GM21526 (cell line): ENCODE measurements at regions not wholly inside any gene's neighbourhood (a gene's known extent, or its start where the extent isn't known, plus 50 kb on each side); places are given as distances from the start of the nearest gene placed in this dataset.
"Not testable (repeated sequence)": the region's sequence is repeated elsewhere in the genome, so short reads cannot be mapped to it uniquely, and the experiment has no call there.

ENCODE experiments used
- ATAC-seq: cut with Tn5 transposase; IDR thresholded peaks from one replicate; pipeline ENCODE4 v1.9.1; 2021; ENCODE audit warnings: moderate library complexity; ENCODE audit not compliant: unreplicated experiment, low FRiP score

DNA sequence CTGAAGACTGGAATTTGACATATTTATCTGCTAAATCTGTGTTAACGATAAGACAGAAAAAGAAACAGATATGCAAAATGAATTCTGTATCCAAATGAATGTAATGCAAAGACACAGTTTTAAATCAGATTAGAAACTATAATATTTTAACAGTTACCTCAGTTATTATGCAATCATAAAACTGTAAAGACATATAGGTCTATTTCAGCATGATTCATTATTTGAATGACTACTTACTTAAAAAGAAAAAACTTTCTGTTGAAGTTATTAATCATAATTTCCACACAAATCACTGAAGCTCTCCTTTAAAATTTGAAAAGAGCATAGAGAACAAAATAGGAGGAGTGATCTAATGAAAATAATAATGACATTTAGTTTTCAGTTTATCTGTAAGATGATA lies 742.6 kb downstream of the FSCB start:
- no peak for ATAC-seq

DNA sequence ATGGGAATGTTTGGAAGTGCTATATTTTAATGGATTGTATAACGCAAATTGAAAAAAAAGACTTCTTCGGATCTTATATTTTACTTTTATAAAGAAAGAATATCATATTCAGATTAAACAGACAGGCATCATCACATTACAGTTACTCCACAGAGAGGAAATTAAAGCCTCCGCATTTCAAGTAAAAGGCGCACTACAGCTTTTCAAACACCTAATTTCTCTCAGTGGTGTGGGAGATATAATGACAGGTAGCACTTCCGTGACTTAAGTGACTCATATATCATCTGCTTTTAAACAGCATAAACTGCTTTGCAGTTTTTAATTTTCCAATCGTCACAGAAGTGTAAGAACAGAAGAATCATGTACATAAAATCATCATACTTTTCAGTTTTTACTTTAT lies 751.4 kb downstream of the FSCB start:
- no peak for ATAC-seq

DNA sequence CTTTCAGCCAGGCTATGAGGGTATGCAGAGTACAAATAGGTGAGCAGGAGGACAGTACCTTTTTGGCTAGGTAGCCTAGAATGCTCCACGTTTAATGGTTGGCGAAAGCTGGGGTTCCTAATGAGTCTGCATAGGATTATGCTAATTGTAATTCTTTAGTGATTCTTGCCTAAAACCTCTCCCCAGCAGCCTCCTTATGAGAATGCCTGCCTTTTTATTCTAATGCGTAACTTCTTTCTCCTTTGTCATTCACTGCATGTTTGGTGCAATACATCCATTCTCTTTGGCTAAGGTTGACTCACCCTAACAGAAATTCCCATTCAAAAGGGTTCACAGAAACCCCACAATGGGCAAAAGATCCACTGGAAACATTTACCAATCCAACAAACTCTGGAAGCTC lies 752.2 kb downstream of the FSCB start:
- no peak for ATAC-seq

DNA sequence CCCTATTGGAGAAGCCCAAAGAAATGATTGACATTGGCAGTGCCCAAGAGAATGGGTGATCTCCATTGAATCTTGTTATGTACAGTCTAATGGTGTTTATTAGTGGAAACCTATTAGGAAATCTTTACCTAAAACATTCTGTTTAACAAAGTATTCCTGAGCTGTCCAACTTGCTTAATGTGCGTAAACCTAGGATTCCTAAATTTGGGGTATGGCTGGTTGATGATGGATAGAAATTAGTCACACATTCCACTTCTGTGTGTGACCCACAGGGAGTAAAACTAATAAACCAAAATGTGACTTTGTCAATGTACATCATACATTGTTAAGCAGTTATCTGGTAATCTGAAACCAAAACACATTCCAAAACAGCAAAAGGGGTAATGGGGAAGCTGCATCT lies 761.3 kb downstream of the FSCB start:
- no peak for ATAC-seq

DNA sequence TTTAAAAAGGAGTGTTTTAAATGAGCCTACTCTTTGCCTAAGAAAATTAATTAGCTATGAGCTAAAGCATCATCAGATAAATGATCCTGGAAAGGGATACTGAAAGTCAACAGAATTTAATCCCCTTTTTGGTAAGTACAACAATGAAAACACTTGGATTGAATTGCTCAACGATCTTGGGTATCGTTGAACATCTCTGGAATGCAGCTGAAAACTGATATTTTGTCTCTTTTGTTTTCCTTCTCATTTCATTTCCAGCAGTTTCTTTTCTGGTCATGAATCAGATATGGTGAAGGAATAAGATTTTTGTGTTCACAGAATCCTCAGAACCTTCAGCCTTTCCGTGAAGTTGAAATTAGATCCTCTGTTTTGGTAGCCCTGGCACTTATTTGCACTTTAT lies 771.2 kb downstream of the FSCB start:
- ATAC-seq = no peak

DNA sequence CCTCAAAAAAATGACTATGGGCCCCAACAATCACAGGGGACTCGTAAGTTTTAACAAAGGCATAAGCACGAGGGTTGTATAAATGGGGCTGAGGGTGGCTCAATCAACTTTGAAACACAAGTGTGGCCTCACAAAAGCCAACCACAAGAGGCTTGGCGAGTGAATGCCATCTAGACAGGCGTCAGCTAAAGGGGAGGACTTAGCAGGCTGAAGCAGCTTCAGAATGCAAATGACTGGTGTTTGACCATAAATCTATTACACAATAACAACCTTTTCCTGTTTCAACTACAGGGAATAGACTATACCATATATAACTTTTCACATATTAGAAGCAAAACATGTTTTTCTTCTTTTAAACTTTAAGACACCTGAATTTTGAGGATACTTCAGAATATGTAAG lies 777.9 kb downstream of the FSCB start:
- no peak for ATAC-seq

DNA sequence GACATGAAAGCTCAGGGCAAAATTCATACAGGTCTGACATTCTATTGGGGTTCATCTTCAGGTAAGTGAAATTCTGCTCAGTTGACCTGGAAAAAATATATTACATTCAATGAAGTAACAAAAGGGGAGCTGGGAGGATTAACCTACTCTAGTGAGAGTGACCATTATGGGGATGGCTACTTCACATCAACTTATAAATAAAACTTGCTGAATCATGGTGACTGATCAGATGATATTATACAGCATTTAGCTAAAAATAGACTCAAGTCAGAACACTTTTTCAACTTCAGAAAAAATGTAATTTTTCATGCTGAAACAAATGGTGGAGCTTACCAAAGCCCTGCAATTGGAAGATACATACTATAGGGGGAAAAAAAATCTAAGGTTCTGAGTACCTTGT lies 800.2 kb downstream of the FSCB start:
- ATAC-seq = no peak

DNA sequence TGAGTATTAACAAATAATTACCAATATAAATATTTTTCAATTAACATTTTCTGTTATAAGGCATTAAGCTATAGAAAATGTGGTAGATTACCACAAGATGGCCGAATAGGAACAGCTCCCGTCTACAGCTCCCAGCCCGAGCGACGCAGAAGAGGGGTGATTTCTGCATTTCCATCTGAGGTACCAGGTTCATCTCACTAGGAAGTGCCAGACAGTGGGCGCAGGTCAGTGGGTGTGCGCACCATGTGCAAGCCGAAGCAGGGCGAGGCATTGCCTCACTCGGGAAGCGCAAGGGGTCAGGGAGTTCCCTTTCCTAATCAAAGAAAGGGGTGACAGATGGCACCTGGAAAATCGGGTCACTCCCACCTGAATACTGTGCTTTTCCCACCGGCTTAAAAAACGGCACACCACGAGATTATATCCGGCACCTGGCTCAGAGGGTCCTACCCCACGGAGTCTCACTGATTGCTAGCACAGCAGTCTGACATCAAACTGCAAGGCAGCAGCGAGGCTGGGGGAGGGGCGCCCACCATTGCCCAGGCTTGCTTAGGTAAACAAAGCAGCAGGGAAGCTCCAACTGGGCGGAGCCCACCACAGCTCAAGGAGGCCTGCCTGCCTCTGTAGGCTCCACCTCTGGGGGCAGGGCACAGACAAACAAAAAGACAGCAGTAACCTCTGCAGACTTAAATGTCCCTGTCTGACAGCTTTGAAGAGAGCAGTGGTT lies 808.4 kb downstream of the FSCB start:
- not testable (repeated sequence) for ATAC-seq

DNA sequence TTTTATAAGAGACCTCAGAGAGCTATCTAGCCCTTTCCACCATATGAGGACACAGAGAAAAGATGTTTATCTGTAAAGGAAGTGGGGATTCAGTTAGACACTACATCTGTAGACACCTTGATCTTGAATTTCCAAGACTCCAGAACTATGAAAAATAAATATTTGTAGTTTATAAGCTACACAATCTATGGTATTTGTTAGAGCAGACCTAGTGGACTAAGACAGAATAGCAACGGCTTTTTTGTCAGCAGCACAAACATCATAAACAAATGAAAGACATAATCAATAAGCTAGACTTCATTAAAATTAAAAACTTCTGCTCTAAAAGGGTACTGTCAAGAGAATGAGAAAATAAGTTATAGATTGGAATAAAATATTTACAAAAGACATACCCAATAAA lies 810.1 kb downstream of the FSCB start:
- ATAC-seq = no peak

DNA sequence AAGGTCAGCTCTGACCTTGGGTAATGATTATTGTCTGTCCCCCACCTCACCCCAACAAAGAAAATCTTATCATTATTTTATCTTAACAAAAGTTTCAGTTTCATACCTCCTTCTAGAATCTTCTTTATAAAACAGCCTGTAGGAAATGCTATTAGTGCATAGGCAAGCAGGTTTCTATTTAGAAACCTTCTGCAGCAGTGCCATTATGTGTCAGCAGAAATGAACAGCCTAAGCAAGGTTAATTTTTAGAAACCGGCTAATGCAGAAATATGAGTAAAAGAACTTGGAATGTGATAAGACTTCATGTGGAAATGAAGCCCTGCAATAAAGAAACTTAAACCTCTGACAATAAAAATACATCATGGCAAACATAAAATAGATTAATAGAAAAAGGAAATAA lies 814.4 kb downstream of the FSCB start:
- no peak for ATAC-seq

DNA sequence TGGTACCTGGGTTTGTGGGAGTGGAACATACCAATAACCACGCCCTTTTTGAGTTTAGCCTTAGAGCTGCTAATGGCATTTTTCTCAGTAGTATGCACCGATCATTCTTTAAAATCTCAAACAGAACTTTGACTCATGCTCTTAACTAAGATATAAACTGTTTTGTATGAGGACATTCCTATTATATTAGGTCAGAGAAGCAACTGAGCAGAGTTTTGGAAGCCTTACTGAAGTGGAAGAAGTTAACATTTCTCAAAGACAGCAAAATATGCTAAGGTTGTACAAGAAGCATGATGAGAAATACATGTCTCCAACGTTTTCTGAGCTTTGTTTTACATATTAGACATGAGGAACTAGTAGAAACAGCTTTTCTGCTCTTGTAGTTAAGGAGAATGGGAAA lies 819.2 kb downstream of the FSCB start:
- ATAC-seq = no peak

DNA sequence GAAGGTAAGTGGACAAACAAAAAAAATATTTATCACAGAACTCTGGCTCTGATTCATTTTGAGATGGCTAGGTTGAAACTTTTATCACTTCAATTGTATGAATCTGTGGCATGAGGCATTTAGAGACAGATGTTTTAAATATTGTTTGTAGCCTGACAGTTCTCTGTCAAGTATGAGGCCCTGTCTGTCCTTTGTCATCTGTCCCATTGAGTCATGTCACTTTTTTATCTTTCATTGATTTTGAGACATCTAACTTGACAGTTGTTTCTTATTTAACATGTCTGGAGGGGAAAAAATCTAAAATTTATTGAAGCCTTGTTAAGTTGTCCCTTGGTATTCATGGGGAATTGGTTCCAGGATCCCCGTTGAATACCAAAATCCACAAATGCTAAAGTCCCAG lies 829.5 kb downstream of the FSCB start:
- no peak for ATAC-seq

DNA sequence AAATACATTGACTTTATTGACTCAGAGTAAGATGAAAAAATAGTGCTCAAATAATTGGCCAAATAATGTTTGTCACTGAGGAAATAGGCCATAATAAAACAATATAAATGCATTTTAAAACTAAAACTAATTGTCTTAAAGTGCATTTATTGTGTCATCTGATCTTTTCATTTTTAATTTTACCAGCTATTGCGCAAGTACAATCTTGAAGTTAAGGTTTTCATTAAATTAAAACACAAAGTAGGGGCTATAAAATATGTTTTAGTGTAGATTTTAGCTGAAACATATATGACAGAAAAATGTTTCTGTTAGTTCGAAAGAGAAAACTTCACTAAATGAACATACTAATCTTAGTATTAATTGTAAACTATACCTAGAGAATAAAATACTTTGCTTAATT lies 832.8 kb downstream of the FSCB start:
- no peak for ATAC-seq

DNA sequence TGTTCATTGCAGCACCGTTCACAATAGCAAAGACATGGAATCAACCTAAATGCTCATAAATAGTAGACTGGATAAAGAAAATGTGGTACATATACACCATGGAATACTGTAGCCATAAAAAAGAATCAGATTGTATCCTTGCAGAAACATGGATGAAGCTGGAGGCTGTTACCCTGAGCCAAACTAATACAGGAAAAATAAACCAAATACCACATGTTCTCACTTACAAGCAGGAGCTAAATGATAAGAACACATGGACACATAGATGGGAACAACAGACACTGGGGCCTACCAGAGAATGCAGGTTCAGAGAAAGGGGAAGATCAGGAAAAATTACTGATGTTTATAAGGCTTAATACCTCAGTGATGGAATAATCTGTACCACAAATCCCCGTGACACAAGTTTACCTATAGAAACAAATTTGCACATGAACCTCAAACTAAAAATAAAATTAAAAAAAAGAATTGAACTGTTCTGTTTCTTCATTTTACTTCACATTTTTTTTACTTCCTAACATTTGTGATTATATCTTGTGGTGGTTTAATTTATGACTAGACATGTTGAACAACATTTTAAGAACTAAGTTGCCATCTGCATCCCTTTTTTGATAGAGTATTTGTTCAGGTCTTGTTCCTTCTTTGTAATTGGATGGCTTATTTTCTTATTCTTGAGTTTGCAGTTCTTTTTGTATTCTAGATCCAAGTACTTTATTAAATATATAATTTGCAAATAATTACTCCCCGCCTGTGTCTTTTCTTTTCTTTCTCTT lies 835.2 kb downstream of the FSCB start:
- ATAC-seq = no peak

DNA sequence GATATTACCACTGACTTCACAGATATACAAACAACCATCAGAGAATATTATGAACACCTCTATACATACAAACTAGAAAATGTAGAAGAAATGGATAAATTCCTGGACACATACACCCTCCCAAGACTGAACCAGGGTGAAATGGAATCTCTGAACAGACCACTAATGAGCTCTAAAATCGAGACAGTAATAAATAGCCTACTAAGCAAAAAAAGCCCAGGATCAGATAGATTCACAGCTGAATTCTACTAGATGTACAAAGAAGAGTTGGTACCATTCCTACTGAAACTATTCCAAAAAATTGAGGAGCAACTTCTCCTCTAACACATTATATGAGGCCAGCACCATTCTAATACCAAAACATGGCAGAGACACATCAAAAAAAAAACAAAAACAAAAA lies 837.7 kb downstream of the FSCB start:
- no peak for ATAC-seq

DNA sequence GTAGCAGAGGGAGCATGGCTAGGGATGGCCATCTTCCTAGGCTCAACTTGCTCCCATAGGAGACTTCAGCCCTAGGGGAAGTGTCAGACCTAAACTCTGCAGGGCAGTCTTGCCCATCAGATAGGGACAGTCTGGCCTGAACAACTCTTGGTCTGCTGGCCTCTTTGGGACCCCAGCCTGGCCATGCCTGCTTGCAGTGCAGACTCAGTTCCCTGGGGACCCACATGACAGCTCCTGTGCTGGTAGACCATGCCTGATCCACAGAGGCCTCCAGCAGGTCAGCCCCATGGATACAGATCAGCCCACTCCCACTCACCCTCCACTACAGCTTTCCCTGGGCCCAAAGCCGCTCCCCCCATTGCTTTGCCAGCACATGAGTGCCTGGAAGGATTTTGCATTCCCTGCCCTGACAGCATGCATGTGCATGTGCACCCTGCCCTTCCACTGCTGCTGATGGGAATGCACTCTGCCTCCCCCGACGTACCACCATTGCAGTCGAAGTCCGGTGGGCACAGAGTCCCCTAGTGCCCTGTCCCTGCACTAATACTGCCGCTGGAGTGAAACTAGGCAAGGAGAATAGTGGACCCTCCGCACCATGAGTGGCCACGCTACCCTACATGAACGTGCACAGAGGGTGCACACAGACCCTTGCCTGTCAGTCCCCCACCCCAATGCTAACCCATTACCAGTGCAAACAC lies 841.4 kb downstream of the FSCB start:
- no peak for ATAC-seq

DNA sequence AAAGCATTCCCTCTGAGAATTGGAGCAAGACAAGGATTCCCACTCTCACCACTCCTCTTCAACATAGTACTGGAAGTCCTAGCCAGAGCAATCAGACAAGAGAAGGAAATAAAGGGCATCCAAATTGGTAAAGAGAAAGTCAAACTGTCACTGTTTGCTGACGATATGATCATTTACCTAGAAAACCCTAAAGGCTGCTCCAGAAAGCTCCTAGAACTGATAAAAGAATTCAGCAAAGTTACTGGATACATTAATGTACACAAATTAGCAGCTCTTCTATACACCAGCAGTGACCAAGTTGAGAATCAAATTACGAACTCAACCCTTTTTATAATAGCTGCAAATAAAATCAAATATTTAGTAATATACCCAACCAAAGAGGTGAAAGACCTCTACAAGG lies 851.9 kb downstream of the FSCB start:
- ATAC-seq = not testable (repeated sequence)

DNA sequence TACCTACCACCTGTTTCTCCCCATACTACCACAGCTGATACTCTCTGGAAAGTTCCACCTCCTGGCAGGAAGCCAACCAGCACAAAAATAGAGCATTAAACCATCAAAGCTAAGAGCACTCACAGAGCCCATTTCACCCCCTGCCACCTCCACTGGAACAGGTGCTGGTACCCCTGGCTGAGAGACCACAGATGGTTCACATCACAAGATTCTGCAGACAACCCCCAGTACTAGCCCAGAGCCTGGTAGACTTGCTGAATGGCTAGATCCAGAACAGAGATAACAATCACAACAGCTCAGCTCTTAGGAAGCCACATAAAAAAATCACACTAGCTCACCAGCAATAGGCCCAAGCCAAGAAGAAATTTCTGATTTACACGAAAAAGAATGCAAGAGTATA lies 855.2 kb downstream of the FSCB start:
- no peak for ATAC-seq

DNA sequence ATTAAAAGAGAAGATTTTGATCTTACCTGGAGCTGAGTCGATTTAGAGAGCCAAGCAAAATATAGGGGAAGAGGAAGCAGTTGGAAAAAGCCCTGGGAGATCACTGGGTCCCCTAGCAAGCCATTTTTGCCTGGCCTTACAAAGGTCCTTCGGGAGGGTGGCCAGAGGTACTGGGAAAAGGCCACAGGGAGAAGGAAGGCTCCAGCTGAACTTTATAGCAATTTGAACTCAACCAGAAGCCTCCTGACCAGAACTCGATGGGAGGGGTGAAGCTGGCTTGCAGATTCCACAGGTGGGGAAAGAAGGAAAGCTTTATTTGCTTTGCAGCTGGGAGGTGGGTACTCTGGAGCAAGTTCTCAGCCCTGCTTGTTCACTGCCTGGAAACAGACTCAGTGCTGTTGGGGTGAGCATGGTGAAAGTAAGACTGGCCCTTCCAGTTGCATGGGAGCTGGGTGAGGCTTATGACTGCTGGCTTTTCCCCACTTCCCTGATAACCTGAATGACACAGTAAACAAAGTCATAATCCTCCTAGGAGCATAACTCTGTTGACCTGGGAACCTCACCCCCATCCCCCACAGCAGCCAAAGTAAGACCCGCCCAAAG lies 855.8 kb downstream of the FSCB start:
- no peak for ATAC-seq

DNA sequence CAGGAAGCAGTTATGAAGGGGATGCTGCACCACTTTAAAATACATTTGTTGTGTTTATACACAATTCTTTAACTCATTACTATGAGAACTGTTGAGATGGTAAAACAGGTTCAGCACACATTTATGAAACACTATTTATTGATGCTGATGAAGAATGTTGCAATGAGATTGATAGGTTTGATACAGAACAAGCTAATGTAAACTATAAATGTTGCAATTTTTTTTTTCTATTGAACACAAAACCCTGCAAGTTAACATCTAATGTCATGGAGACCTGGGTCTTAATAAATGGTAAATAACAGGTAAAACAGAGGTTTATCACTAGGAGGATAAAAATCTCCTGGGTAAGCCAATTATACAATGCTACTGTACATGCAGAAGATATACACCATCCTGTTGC lies 857.6 kb downstream of the FSCB start:
- ATAC-seq = no peak

DNA sequence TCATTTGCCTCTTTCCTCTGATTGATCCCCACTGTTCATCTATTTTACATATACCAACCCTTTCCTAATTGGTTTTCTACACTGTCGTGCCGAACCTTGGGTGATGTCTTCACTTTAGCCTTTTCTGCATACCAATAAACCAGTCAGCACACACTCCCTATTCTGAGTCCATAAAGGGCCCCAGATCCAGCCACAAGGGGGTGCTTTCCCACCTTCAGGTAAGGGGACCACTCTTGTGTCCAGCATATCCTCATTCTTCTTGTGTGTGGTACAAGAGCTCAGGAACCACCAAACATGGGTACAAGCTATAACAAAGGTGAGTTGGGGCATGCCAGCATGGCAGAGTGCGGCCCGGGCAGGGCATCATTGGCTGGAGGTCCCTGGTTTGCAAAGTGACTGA lies 859.8 kb downstream of the FSCB start:
- no peak for ATAC-seq
